ENCODE measurements at regions not wholly inside any gene's neighbourhood (a gene's known extent, or its start where the extent isn't known, plus 50 kb on each side); places are given as distances from the start of the nearest gene placed in this dataset.

DNA sequence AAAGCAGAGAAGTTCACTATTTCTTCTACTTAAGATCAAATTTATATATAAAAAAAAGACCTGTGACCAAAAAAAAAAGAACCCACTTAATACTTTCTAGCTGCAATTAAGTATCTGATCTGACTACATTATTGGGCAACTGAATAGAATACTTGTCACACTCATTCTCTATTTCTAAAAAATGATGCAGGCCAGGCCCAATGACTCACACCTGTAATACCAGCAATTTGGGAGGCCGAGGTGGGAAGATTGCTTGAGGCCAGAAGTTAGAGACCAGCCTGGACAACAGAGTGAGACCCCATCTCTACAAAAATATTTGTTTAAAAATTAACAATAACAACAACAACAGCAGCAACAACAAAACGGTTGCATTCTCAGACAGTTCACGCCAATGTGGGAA, 108.8 kb upstream of the BMP2K start:
- ChIA-PET CTCF (interaction anchor here (0.6 kb wide), 1 partner anchor 199 kb away, joined by 3 read pairs; no protein-coding TSS in a partner anchor), POLR2A (interaction anchor here (1.3 kb wide), 1 partner anchor 15 kb away, joined by 4 read pairs; no protein-coding TSS in a partner anchor)
- no peaks in the 10 kb centered on the region for H3K36me3 Mint-ChIP-seq (ENCODE audit: low read depth)
- Histone ChIP-seq H3K9me3 (ENCODE audit: control insufficient read depth in 1 of 2, insufficient read depth in 1 of 2, low read length in 2 of 2) (no peaks in the 10 kb centered on the region), H3K36me3 (ENCODE audit: insufficient read depth, low read length) (no peaks in the 10 kb centered on the region), H3K4me1 (ENCODE audit: insufficient read depth, low read length) (no peaks in the 10 kb centered on the region), H3K4me3 (ENCODE audit: low read length) (no peak overlapping the region), H3K27ac (ENCODE audit: low read depth in 1 of 2, low read length in 2 of 2) (no peak overlapping the region), H3K27me3 (ENCODE audit: control insufficient read depth in 1 of 2, insufficient read depth in 2 of 2, low read length in 2 of 2) (no peaks in the 10 kb centered on the region)
- H3K9me3 Mint-ChIP-seq: no peaks in the 10 kb centered on the region
- H3K4me3 Mint-ChIP-seq: no peak overlapping the region
- no peak for DNase-seq
- no peak overlapping the region for H3K27ac Mint-ChIP-seq
- ATAC-seq (ENCODE audit: poor library complexity): no peak
- TF ChIP-seq, protein P1, sequence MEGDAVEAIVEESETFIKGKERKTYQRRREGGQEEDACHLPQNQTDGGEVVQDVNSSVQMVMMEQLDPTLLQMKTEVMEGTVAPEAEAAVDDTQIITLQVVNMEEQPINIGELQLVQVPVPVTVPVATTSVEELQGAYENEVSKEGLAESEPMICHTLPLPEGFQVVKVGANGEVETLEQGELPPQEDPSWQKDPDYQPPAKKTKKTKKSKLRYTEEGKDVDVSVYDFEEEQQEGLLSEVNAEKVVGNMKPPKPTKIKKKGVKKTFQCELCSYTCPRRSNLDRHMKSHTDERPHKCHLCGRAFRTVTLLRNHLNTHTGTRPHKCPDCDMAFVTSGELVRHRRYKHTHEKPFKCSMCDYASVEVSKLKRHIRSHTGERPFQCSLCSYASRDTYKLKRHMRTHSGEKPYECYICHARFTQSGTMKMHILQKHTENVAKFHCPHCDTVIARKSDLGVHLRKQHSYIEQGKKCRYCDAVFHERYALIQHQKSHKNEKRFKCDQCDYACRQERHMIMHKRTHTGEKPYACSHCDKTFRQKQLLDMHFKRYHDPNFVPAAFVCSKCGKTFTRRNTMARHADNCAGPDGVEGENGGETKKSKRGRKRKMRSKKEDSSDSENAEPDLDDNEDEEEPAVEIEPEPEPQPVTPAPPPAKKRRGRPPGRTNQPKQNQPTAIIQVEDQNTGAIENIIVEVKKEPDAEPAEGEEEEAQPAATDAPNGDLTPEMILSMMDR (IDR thresholded peaks at IDR 0.05): no peak
- peaks cover 29% of the 10 kb centered on the region for H3K4me1 Mint-ChIP-seq (ENCODE audit: low read depth)
- no peaks in the 10 kb centered on the region for H3K27me3 Mint-ChIP-seq
- intact Hi-C loops (cut with DNase I, micrococcal nuclease): no loop called here

DNA sequence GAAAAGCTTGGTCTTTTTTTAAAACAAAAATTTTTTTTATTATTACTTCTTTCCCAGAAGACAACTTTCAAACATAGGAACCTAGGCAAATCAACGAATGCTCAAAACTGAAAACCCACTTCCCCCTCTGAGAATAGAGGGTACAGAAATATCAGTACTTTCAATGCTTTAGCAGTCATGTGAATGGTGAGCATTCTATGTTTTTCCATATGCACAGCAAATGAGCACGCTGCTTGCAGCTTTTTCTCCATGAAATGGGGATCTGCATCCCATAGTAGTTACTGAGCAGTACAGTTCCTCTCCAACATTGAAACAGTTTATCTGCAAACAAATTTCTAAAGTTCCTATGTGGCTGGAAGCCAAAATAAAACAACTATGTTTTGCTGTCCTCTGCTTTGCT, 108.4 kb upstream of the BMP2K start:
- CTCF ChIA-PET: no interaction called here
- no peak for ATAC-seq (ENCODE audit: poor library complexity)
- no peak overlapping the region for H3K4me3 Mint-ChIP-seq

DNA sequence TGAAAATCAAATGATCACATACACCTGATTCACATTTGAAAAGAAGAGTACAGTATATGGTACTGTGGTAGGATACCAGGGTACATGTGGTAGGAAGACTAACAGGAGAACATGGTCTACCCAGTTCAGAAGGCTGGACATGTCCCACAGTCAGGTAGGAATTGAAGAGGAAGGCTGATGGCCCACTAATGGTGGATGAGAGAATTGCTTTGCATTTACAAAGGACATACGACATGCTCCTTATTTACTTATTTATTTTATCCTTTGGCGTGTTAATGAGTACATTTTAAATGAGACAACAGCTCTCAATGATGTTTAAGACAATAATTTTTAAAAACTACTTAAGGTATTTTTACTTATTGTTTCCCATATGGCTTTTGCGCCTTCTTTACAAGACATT, 106.7 kb upstream of the BMP2K start:
- TF ChIP-seq, protein P1 (IDR thresholded peaks at IDR 0.05): no peak
- H3K36me3 ChIP-seq (ENCODE audit: insufficient read depth, low read length): no peaks in the 10 kb centered on the region
- H3K4me3 ChIP-seq (ENCODE audit: low read length): no peak overlapping the region
- H3K4me3 Mint-ChIP-seq: no peak overlapping the region
- intact Hi-C loops (cut with DNase I, micrococcal nuclease): no loop called here
- H3K36me3 Mint-ChIP-seq (ENCODE audit: low read depth): no peaks in the 10 kb centered on the region
- ATAC-seq (ENCODE audit: poor library complexity): no peak
- H3K27ac Mint-ChIP-seq: no peak overlapping the region
- no peak overlapping the region for H3K27ac ChIP-seq (ENCODE audit: low read depth in 1 of 2, low read length in 2 of 2)
- H3K27me3 ChIP-seq (ENCODE audit: control insufficient read depth in 1 of 2, insufficient read depth in 2 of 2, low read length in 2 of 2): no peaks in the 10 kb centered on the region
- DNase-seq: no peak
- no peaks in the 10 kb centered on the region for H3K9me3 Mint-ChIP-seq
- H3K4me1 ChIP-seq (ENCODE audit: insufficient read depth, low read length): no peaks in the 10 kb centered on the region
- H3K4me1 Mint-ChIP-seq (ENCODE audit: low read depth): peaks cover 16% of the 10 kb centered on the region
- no peaks in the 10 kb centered on the region for H3K9me3 ChIP-seq (ENCODE audit: control insufficient read depth in 1 of 2, insufficient read depth in 1 of 2, low read length in 2 of 2)
- POLR2A ChIA-PET: no interaction called here
- CTCF ChIA-PET: interaction anchor here (1.0 kb wide), 1 partner anchor 10 kb away, joined by 3 read pairs; no protein-coding TSS in a partner anchor
- no peaks in the 10 kb centered on the region for H3K27me3 Mint-ChIP-seq

More for the DNA sequence above, 108.4 kb upstream of the BMP2K start:
- H3K27ac ChIP-seq (ENCODE audit: low read depth in 1 of 2, low read length in 2 of 2): no peak overlapping the region
- TF ChIP-seq, protein P1 (IDR thresholded peaks at IDR 0.05): no peak
- Mint-ChIP-seq H3K4me1 (ENCODE audit: low read depth) (peaks cover 25% of the 10 kb centered on the region), H3K9me3 (no peaks in the 10 kb centered on the region), H3K27me3 (no peaks in the 10 kb centered on the region), H3K27ac (no peak overlapping the region), H3K36me3 (ENCODE audit: low read depth) (no peaks in the 10 kb centered on the region)
- H3K27me3 ChIP-seq (ENCODE audit: control insufficient read depth in 1 of 2, insufficient read depth in 2 of 2, low read length in 2 of 2): no peaks in the 10 kb centered on the region
- no peak overlapping the region for H3K4me3 ChIP-seq (ENCODE audit: low read length)
- POLR2A ChIA-PET: interaction anchor here (1.3 kb wide), 1 partner anchor 16 kb away, joined by 4 read pairs; no protein-coding TSS in a partner anchor
- no peaks in the 10 kb centered on the region for H3K4me1 ChIP-seq (ENCODE audit: insufficient read depth, low read length)
- intact Hi-C loops (cut with DNase I, micrococcal nuclease): no loop called here
- DNase-seq: no peak
- no peaks in the 10 kb centered on the region for H3K36me3 ChIP-seq (ENCODE audit: insufficient read depth, low read length)
- no peaks in the 10 kb centered on the region for H3K9me3 ChIP-seq (ENCODE audit: control insufficient read depth in 1 of 2, insufficient read depth in 1 of 2, low read length in 2 of 2)

All from CD4-positive, alpha-beta T cell (primary cell).